Gastrocnemius medialis (tissue), 4 donors: ENCODE measurements at regions not wholly inside any gene's neighbourhood (a gene's known extent, or its start where the extent isn't known, plus 50 kb on each side); places are given as distances from the start of the nearest gene placed in this dataset.

Experiments used
- ATAC-seq, 2 donors: fragments of 150-250 bp; one replicate each; pipeline ENCODE4 v1.9.1; 2016
- DNase-seq, 2 donors: peaks; one replicate each; pipeline ENCODE4 v3.0.0-alpha.2; 2019
- H3K27ac ChIP-seq, 4 donors: fragments of 200-600 bp; sonication (generic); 1 replicate in 1 of 4; 2 replicates in 3 of 4; pipeline ENCODE4 v1.5.1; 2016 to 2018; ENCODE audit warnings: mild to moderate bottlenecking in 2 of 4, moderate library complexity in 1 of 4
- H3K27me3 ChIP-seq, 3 donors: fragments of 200-600 bp; sonication (generic) in 2 of 3; 1 replicate in 1 of 3; 2 replicates in 2 of 3; pipeline versions ENCODE4 v1.5.1 to v1.6.0; 2016 to 2019; ENCODE audit warnings: mild to moderate bottlenecking in 1 of 3, moderate library complexity in 1 of 3
- H3K36me3 ChIP-seq, 2 donors: fragments of 200-600 bp; sonication (generic) in 1 of 2; one replicate each; pipeline ENCODE4 v1.5.1; 2017 to 2018
- H3K4me1 ChIP-seq, 2 donors: fragments of 200-600 bp; sonication (generic) in 1 of 2; one replicate each; pipeline ENCODE4 v1.5.1; 2016 to 2017; ENCODE audit warnings: mild to moderate bottlenecking in 2 of 2
- H3K4me3 ChIP-seq, 4 donors: fragments of 200-600 bp; sonication (generic) in 3 of 4; 1 replicate in 1 of 4; 2 replicates in 3 of 4; pipeline ENCODE4 v1.5.1; 2016 to 2019; ENCODE audit warnings: mild to moderate bottlenecking in 2 of 4
- H3K9me3 ChIP-seq, 3 donors: fragments of 200-600 bp; sonication (generic) in 2 of 3; 1 replicate in 1 of 3; 2 replicates in 2 of 3; pipeline ENCODE4 v1.5.1; 2016 to 2019
- POLR2A ChIP-seq, 2 donors: fragments of 450-650 bp; IDR thresholded peaks; one replicate each; pipeline ENCODE4 v1.6.1; 2017; ENCODE audit warnings: antibody characterized with exemption in 2 of 2, mild to moderate bottlenecking in 2 of 2, moderate library complexity in 2 of 2
- in situ Hi-C, 4 donors: fragments of 200-750 bp; cut with MboI; loops; one replicate each; pipeline versions ENCODE4 v1.15.0 to v1.8.0; 2017; ENCODE audit warnings: low sequenced_read_pairs in 4 of 4
- intact Hi-C: fragments of 100-400 bp; cut with DNase I; formaldehyde crosslinking; loops from one replicate; pipeline ENCODE4 v1.15.1; 2023; ENCODE audit warnings: low total_unique reads
- TF ChIP-seq, protein P1 (sequence below), 5 experiments: fragments of 450-650 bp in 3 of 5; fragments of 200-600 bp in 2 of 5; sonication (generic) in 2 of 5; IDR thresholded peaks in 4 of 5; conservative IDR thresholded peaks in 1 of 5; 1 replicate in 4 of 5; 2 replicates in 1 of 5; pipeline ENCODE4 v1.5.1; 2016 to 2019; ENCODE audit warnings: antibody characterized with exemption in 5 of 5, mild to moderate bottlenecking in 3 of 5, moderate library complexity in 3 of 5

DNA sequence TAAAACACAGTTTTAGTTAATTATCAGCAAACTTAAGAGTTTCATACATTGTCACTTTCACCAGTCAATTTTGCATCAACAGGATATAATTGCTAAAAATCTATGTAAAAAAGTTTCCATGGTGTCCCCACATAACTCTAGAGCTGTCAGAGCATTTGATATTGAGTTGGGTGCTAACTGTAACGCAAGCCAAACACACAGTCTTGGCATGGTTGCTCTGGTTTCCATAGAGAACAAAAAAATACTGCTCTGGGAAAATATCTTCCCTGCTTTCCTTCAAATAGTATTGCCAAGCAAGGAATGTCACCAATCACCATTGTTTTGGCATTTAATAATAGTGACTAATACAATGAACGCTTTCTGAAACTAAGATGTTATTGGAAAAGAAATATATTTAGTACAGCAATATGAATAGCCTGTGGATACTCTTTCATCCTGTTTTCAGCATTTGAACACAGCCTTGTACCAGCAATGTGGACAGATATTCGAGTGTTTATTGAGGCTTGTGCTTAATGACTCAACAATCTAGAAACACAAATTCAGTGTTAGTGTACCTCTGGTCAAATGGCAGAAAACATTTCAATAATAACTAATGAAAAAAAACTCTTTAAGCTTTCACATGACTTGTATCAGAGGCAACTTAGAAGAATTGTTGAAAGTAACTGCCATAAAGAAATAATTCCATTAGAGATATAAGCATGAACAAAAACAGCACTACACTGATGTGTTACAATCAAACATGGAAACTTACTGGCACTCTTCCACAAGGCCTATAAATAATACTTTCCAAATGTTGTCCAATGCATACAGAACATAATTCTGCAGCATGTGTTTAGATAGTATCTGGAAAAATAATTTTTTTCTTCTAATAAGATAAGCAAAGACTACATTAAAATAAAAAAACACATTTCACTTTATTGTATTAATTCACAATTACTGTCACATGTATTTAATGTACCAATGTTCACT, 1469.5 kb upstream of the CELF2 start:
- H3K9me3 ChIP-seq, result peaks cover 0 to 5% (median 0%) of the 10 kb centered on the region in 3 donors
- no peaks in the 10 kb centered on the region for H3K4me1 ChIP-seq
- no peak overlapping the region for H3K4me3 ChIP-seq
- no peak for ATAC-seq
- no peak for DNase-seq
- no peaks in the 10 kb centered on the region for H3K27me3 ChIP-seq
- no peaks in the 10 kb centered on the region for H3K36me3 ChIP-seq
- intact Hi-C loops (no loop called here), in situ Hi-C loops (no loop called here)
- no peak overlapping the region for H3K27ac ChIP-seq
- no peak for TF ChIP-seq POLR2A (IDR thresholded peaks at IDR 0.05)
- TF ChIP-seq, protein P1, sequence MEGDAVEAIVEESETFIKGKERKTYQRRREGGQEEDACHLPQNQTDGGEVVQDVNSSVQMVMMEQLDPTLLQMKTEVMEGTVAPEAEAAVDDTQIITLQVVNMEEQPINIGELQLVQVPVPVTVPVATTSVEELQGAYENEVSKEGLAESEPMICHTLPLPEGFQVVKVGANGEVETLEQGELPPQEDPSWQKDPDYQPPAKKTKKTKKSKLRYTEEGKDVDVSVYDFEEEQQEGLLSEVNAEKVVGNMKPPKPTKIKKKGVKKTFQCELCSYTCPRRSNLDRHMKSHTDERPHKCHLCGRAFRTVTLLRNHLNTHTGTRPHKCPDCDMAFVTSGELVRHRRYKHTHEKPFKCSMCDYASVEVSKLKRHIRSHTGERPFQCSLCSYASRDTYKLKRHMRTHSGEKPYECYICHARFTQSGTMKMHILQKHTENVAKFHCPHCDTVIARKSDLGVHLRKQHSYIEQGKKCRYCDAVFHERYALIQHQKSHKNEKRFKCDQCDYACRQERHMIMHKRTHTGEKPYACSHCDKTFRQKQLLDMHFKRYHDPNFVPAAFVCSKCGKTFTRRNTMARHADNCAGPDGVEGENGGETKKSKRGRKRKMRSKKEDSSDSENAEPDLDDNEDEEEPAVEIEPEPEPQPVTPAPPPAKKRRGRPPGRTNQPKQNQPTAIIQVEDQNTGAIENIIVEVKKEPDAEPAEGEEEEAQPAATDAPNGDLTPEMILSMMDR (IDR thresholded peaks at IDR 0.05 in 4 of 5, conservative IDR thresholded peaks at IDR 0.05 in 1 of 5), result no peak

DNA sequence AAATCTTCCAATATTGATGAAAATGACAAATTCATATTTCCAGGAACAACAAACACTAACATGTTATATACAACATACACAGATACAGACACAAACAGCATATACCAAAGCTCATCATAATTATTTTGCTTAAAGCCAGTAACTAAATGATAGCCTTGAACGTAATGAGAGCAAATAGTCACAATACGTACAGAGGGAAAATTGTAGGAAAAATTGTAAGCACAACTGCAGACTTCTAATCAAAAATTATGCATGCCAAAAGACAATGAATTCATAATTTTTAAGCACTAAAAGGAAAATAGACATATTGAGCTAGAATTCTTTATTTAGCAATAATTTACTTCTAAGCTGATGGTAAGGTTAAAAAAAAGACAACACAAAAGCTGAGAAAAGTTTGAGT, 1466.9 kb upstream of the CELF2 start:
- DNase-seq (no peak), ATAC-seq (no peak)
- Histone ChIP-seq H3K36me3 (no peaks in the 10 kb centered on the region), H3K9me3 (peaks cover 0 to 5% (median 0%) of the 10 kb centered on the region in 3 donors), H3K27me3 (no peaks in the 10 kb centered on the region), H3K4me1 (no peaks in the 10 kb centered on the region), H3K27ac (no peak overlapping the region), H3K4me3 (no peak overlapping the region)
- intact Hi-C loops (no loop called here), in situ Hi-C loops (no loop called here)
- no peak for TF ChIP-seq POLR2A (IDR thresholded peaks at IDR 0.05)
- TF ChIP-seq, protein P1 (IDR thresholded peaks at IDR 0.05 in 4 of 5, conservative IDR thresholded peaks at IDR 0.05 in 1 of 5), result no peak

DNA sequence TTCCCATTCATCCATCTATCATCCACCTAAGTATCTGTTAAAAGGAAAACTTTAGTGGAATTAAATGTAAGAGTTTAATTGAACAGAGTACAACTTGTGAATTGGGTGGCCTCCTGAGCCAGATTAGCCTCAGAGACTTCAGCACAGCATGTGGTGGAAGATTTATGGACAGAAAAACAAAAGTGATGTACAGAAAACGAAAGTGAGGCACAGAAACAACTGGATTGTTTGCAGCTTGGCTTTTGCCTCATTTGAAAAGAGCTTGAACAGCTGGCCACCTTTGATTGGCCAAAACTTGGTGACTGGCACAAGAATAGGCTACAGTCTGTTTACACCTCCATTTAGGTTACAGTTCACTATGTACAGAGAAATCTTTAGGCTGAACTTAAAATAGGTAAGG, 1463.4 kb upstream of the CELF2 start:
- intact Hi-C loops (no loop called here), in situ Hi-C loops (no loop called here)
- Histone ChIP-seq H3K36me3 (no peaks in the 10 kb centered on the region), H3K27ac (no peak overlapping the region), H3K4me1 (no peaks in the 10 kb centered on the region), H3K27me3 (no peaks in the 10 kb centered on the region), H3K4me3 (no peak overlapping the region), H3K9me3 (peaks cover 0 to 3% (median 0%) of the 10 kb centered on the region in 3 donors)
- TF ChIP-seq POLR2A (IDR thresholded peaks at IDR 0.05), result no peak
- TF ChIP-seq, protein P1 (IDR thresholded peaks at IDR 0.05 in 4 of 5, conservative IDR thresholded peaks at IDR 0.05 in 1 of 5), result no peak
- no peak for ATAC-seq
- DNase-seq, result no peak

DNA sequence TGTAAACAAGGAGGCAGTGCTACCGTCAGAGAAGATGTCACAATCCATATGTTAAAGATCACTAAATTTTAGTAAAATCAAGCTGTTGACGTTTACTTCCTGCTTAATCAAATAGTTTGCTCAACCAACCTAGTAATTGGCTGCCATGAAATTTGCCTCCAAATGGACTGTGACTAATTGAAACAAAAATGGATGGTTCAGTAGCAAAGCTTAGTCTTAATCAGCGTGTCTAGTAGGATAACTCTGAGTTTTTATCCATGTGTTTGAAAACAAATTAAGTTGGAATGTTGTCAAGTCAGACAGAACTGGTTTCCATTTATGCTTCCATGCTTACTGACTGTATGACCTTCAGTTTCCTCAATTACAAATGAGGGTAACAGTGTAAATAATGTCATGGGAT, 1456.7 kb upstream of the CELF2 start:
- Histone ChIP-seq H3K4me1 (no peaks in the 10 kb centered on the region), H3K27ac (no peak overlapping the region), H3K36me3 (no peaks in the 10 kb centered on the region), H3K4me3 (no peak overlapping the region), H3K9me3 (no peaks in the 10 kb centered on the region), H3K27me3 (no peaks in the 10 kb centered on the region)
- intact Hi-C loops (no loop called here), in situ Hi-C loops (no loop called here)
- TF ChIP-seq, protein P1 (IDR thresholded peaks at IDR 0.05 in 4 of 5, conservative IDR thresholded peaks at IDR 0.05 in 1 of 5), result no peak
- no peak for TF ChIP-seq POLR2A (IDR thresholded peaks at IDR 0.05)
- no peak for ATAC-seq
- DNase-seq, result no peak
